Liver (tissue), 8 donors: ENCODE measurements at regions not wholly inside any gene's neighbourhood (a gene's known extent, or its start where the extent isn't known, plus 50 kb on each side); places are given as distances from the start of the nearest gene placed in this dataset.

Source experiments
- DNase-seq: peaks from one replicate; pipeline ENCODE4 v3.0.0-alpha.2; 2017; ENCODE audit warnings: low spot score
- H3K27ac ChIP-seq, 2 donors: one replicate each; pipeline ENCODE4 v1.7.0; 2013; ENCODE audit warnings: inconsistent platforms in 2 of 2, low read length in 2 of 2, control low read depth in 1 of 2, low read depth in 1 of 2, mild to moderate bottlenecking in 1 of 2
- H3K27me3 ChIP-seq, 4 donors: one replicate each; pipeline versions ENCODE4 v1.6.1 to v1.7.0; 2013; ENCODE audit warnings: low read length in 3 of 4, inconsistent platforms in 1 of 4, mild to moderate bottlenecking in 1 of 4, moderate library complexity in 1 of 4; ENCODE audit not compliant: control insufficient read depth in 4 of 4, insufficient read depth in 4 of 4
- H3K36me3 ChIP-seq, 4 donors: one replicate each; pipeline versions ENCODE4 v1.6.1 to v1.7.0; 2013; ENCODE audit warnings: low read length in 3 of 4, mild to moderate bottlenecking in 3 of 4, low read depth in 1 of 4, moderate library complexity in 1 of 4; ENCODE audit not compliant: control insufficient read depth in 4 of 4, insufficient read depth in 3 of 4
- H3K4me1 ChIP-seq, 4 donors: one replicate each; pipeline versions ENCODE4 v1.6.1 to v1.7.0; 2013; ENCODE audit warnings: low read length in 3 of 4, mild to moderate bottlenecking in 3 of 4, moderate library complexity in 1 of 4; ENCODE audit not compliant: control insufficient read depth in 4 of 4, insufficient read depth in 4 of 4
- H3K4me3 ChIP-seq, 3 donors: one replicate each; pipeline versions ENCODE4 v1.6.1 to v1.7.0; 2013; ENCODE audit warnings: low read length in 3 of 3, control low read depth in 1 of 3, low read depth in 1 of 3, mild to moderate bottlenecking in 1 of 3
- H3K9ac ChIP-seq, 2 donors: one replicate each; pipeline ENCODE4 v1.7.0; 2013; ENCODE audit warnings: low read length in 2 of 2, mild to moderate bottlenecking in 2 of 2, moderate library complexity in 2 of 2, control low read depth in 1 of 2, low read depth in 1 of 2
- H3K9me3 ChIP-seq, 4 donors: one replicate each; pipeline versions ENCODE4 v1.6.1 to v1.7.0; 2013; ENCODE audit warnings: low read length in 3 of 4; ENCODE audit not compliant: control insufficient read depth in 4 of 4
- ATF3 ChIP-seq: IDR thresholded peaks from 2 replicates; pipeline ENCODE4 v1.6.1; 2016; ENCODE audit warnings: antibody characterized with exemption
- CTCF ChIP-seq: fragments of 150-350 bp; IDR thresholded peaks from 2 replicates; pipeline ENCODE4 v1.5.1; 2017; ENCODE audit warnings: improper control_type of control experiment, low read depth, low read length; ENCODE audit not compliant: missing input control
- EGR1 ChIP-seq, 2 donors: IDR thresholded peaks; 2 replicates each; pipeline ENCODE4 v1.6.1; 2016 to 2018; ENCODE audit warnings: antibody characterized with exemption in 2 of 2, low read depth in 2 of 2
- FOXA1 ChIP-seq: IDR thresholded peaks from 2 replicates; pipeline ENCODE4 v1.6.1; 2016; ENCODE audit warnings: antibody characterized with exemption
- FOXA2 ChIP-seq: IDR thresholded peaks from 2 replicates; pipeline ENCODE4 v1.6.1; 2016; ENCODE audit warnings: antibody characterized with exemption
- GABPA ChIP-seq, 2 donors: IDR thresholded peaks in 1 of 2; conservative IDR thresholded peaks in 1 of 2; 2 replicates each; pipeline ENCODE4 v1.6.1; 2016; ENCODE audit warnings: antibody characterized with exemption in 2 of 2, mild to moderate bottlenecking in 1 of 2, moderate library complexity in 1 of 2
- HNF4A ChIP-seq, 2 donors: conservative IDR thresholded peaks; 2 replicates each; pipeline ENCODE4 v1.6.1; 2016; ENCODE audit warnings: antibody characterized with exemption in 2 of 2, mild to moderate bottlenecking in 2 of 2
- MAX ChIP-seq: IDR thresholded peaks from 2 replicates; pipeline ENCODE4 v1.6.1; 2016; ENCODE audit warnings: antibody characterized with exemption
- RAD21 ChIP-seq, 2 donors: IDR thresholded peaks; 2 replicates each; pipeline ENCODE4 v1.6.1; 2016; ENCODE audit warnings: antibody characterized with exemption in 2 of 2, mild to moderate bottlenecking in 2 of 2
- REST ChIP-seq: IDR thresholded peaks from 2 replicates; pipeline ENCODE4 v1.6.1; 2016; ENCODE audit warnings: antibody characterized with exemption, mild to moderate bottlenecking
- SP1 ChIP-seq: IDR thresholded peaks from 2 replicates; pipeline ENCODE4 v1.6.1; 2018; ENCODE audit warnings: antibody characterized with exemption, mild to moderate bottlenecking
- TAF1 ChIP-seq: conservative IDR thresholded peaks from 2 replicates; pipeline ENCODE4 v1.6.1; 2016; ENCODE audit warnings: antibody characterized with exemption, mild to moderate bottlenecking
- YY1 ChIP-seq: IDR thresholded peaks from 2 replicates; pipeline ENCODE4 v1.6.1; 2016; ENCODE audit warnings: antibody characterized with exemption, mild to moderate bottlenecking
- WGBS: extraction: QIAGEN DNeasy Blood & Tissue Kit; methylation state at CpG from one replicate; pipeline ENCODE4 v1.1.7; 2013; 5-methylcytosine and 5-hydroxymethylcytosine counted together
- donor health status: healthy.
- donor health status: healthy.
- donor health status: healthy.
- donor health status: healthy.
- donor health status: healthy.

GRCh38 chr13:97834250-97834649 lies 119.2 kb upstream of the IPO5 start (continued):
- TF ChIP-seq REST (no peak), HNF4A (conservative IDR thresholded peaks at IDR 0.05) (no peak), MAX (no peak), EGR1 (IDR thresholded peaks at IDR 0.05; ENCODE audit: low read depth in 2 of 2) (no peak), RAD21 (IDR thresholded peaks at IDR 0.05) (no peak)

- 91% methylated on average over 1 of the region's 1 CpG for WGBS
- H3K27me3 ChIP-seq = no peaks in the 10 kb centered on the region
- H3K4me1 ChIP-seq = no peaks in the 10 kb centered on the region
- DNase-seq = no peak
- H3K9me3 ChIP-seq = no peaks in the 10 kb centered on the region
- H3K4me3 ChIP-seq = no peak overlapping the region
- H3K9ac ChIP-seq = no peak overlapping the region
- no peaks in the 10 kb centered on the region for H3K36me3 ChIP-seq
- H3K27ac ChIP-seq = no peak overlapping the region
- TF ChIP-seq REST (no peak), FOXA1 (no peak), CTCF (no peak), GABPA (IDR thresholded peaks at IDR 0.05 in 1 of 2, conservative IDR thresholded peaks at IDR 0.05 in 1 of 2) (no peak), RAD21 (IDR thresholded peaks at IDR 0.05) (no peak), ATF3 (no peak), YY1 (no peak), FOXA2 (no peak), TAF1 (no peak), EGR1 (IDR thresholded peaks at IDR 0.05; ENCODE audit: low read depth in 2 of 2) (no peak), SP1 (no peak), HNF4A (conservative IDR thresholded peaks at IDR 0.05) (no peak), MAX (no peak)
Measured at GRCh38 chr13:97843189-97843588, 110.3 kb upstream of the IPO5 start.
